OCI-LY3 (cell line): ENCODE measurements at regions not wholly inside any gene's neighbourhood (a gene's known extent, or its start where the extent isn't known, plus 50 kb on each side); places are given as distances from the start of the nearest gene placed in this dataset.

ENCODE experiments used
- H2AFZ ChIP-seq: fragments of 200-600, 300-600 bp; shearing (Covaris generic); 2 replicates; pipeline ENCODE4 v1.6.0; 2014; ENCODE audit warnings: antibody characterized with exemption, low read depth, low read length
- H3K27ac ChIP-seq: fragments of 200-600, 300-600 bp; sonication (generic); 2 replicates; pipeline ENCODE4 v1.5.1; 2014; ENCODE audit warnings: mild to moderate bottlenecking, low read length, moderate library complexity, mixed read lengths
- H3K27me3 ChIP-seq: fragments of 200-600, 300-600 bp; sonication (generic); 2 replicates; pipeline ENCODE4 v1.6.1; 2014; ENCODE audit warnings: low read depth, low read length, mixed read lengths
- H3K36me3 ChIP-seq: fragments of 200-600, 300-600 bp; sonication (generic); replicated peaks from 2 replicates; pipeline ENCODE3; 2014; ENCODE audit warnings: low read depth, low read length, mixed read lengths
- H3K4me1 ChIP-seq: fragments of 300-600, 200-600 bp; sonication (generic); 2 replicates; pipeline ENCODE4 v1.6.1; 2014; ENCODE audit warnings: low read length, mixed read lengths
- H3K4me2 ChIP-seq: fragments of 200-600, 300-600 bp; sonication (generic); 2 replicates; pipeline ENCODE4 v1.6.1; 2014; ENCODE audit warnings: low read length, mixed read lengths
- H3K4me3 ChIP-seq: fragments of 300-600, 200-600 bp; sonication (generic); 2 replicates; pipeline ENCODE4 v1.5.1; 2014; ENCODE audit warnings: antibody characterized with exemption, mild to moderate bottlenecking, low read length, moderate library complexity
- H3K79me2 ChIP-seq: fragments of 300-600, 200-600 bp; shearing (Covaris generic); 2 replicates; pipeline ENCODE4 v1.6.1; 2014; ENCODE audit warnings: mild to moderate bottlenecking, low read length, mixed read lengths
- H3K9ac ChIP-seq: fragments of 300-600, 200-600 bp; shearing (Covaris generic); 2 replicates; pipeline ENCODE4 v1.6.0; 2014; ENCODE audit warnings: mild to moderate bottlenecking, low read length, moderate library complexity
- H3K9me3 ChIP-seq: fragments of 200-600, 300-600 bp; shearing (Covaris generic); 2 replicates; pipeline ENCODE4 v1.6.1; 2014; ENCODE audit warnings: low read length, mixed read lengths; ENCODE audit not compliant: insufficient read depth
- H4K20me1 ChIP-seq: fragments of 200-600, 300-600 bp; sonication (generic); 2 replicates; pipeline ENCODE4 v1.6.1; 2016; ENCODE audit warnings: low read length, mixed read lengths; ENCODE audit not compliant: insufficient read depth
- CTCF ChIP-seq: fragments of 200-600, 300-600 bp; sonication (generic); IDR thresholded peaks from 2 replicates; pipeline ENCODE4 v1.5.1; 2014; ENCODE audit warnings: antibody characterized with exemption, low read length, low read depth
- EZH2phosphoT487 ChIP-seq: fragments of 200-600 bp; shearing (Covaris generic); IDR thresholded peaks from 2 replicates; pipeline ENCODE4 v1.6.1; 2018; ENCODE audit warnings: antibody characterized with exemption, mixed run types, low read depth

- Histone ChIP-seq H2AFZ (no peak overlapping the region), H3K9me3 (no peaks in the 10 kb centered on the region), H3K27me3 (no peaks in the 10 kb centered on the region), H3K4me2 (no peak overlapping the region), H3K27ac (no peak overlapping the region), H3K79me2 (no peaks in the 10 kb centered on the region), H4K20me1 (no peaks in the 10 kb centered on the region), H3K9ac (no peak overlapping the region), H3K4me1 (peaks cover 15% of the 10 kb centered on the region), H3K4me3 (no peak overlapping the region), H3K36me3 (no peaks in the 10 kb centered on the region)
- TF ChIP-seq CTCF: no peak
- no peak for TF ChIP-seq EZH2phosphoT487
Observed at GRCh38 chr11:7165911-7166310, 77.1 kb downstream of the RBMXL2 start.

- Histone ChIP-seq H3K9ac (no peak overlapping the region), H2AFZ (no peak overlapping the region), H3K4me2 (no peak overlapping the region), H3K9me3 (no peaks in the 10 kb centered on the region), H3K36me3 (no peaks in the 10 kb centered on the region), H4K20me1 (no peaks in the 10 kb centered on the region), H3K79me2 (no peaks in the 10 kb centered on the region), H3K27me3 (no peaks in the 10 kb centered on the region), H3K4me3 (no peak overlapping the region), H3K27ac (no peak overlapping the region), H3K4me1 (no peaks in the 10 kb centered on the region)
- no peak for TF ChIP-seq CTCF
- no peak for TF ChIP-seq EZH2phosphoT487
Observed at GRCh38 chr11:7167976-7168740, 79.4 kb downstream of the RBMXL2 start.

- no peak overlapping the region for H2AFZ ChIP-seq
- no peaks in the 10 kb centered on the region for H3K4me1 ChIP-seq
- no peak overlapping the region for H3K27ac ChIP-seq
- no peak overlapping the region for H3K9ac ChIP-seq
- H3K4me2 ChIP-seq: no peak overlapping the region
- H3K79me2 ChIP-seq: no peaks in the 10 kb centered on the region
- TF ChIP-seq CTCF: no peak
- TF ChIP-seq EZH2phosphoT487: no peak
- no peaks in the 10 kb centered on the region for H3K9me3 ChIP-seq
- H3K27me3 ChIP-seq: no peaks in the 10 kb centered on the region
- no peaks in the 10 kb centered on the region for H4K20me1 ChIP-seq
- no peak overlapping the region for H3K4me3 ChIP-seq
- no peaks in the 10 kb centered on the region for H3K36me3 ChIP-seq
Observed at GRCh38 chr11:7168741-7168990, 79.9 kb downstream of the RBMXL2 start.

GRCh38 chr11:7170431-7170830 lies 81.3 kb upstream of the SYT9 start:
- TF ChIP-seq EZH2phosphoT487: no peak
- no peak for TF ChIP-seq CTCF
- Histone ChIP-seq H3K9me3 (no peaks in the 10 kb centered on the region), H3K4me1 (no peaks in the 10 kb centered on the region), H3K4me2 (no peak overlapping the region), H3K79me2 (no peaks in the 10 kb centered on the region), H3K4me3 (no peak overlapping the region), H4K20me1 (no peaks in the 10 kb centered on the region), H3K27ac (no peak overlapping the region), H3K36me3 (no peaks in the 10 kb centered on the region), H2AFZ (no peak overlapping the region), H3K9ac (no peak overlapping the region), H3K27me3 (no peaks in the 10 kb centered on the region)
